ENCODE measurements at regions not wholly inside any gene's neighbourhood (a gene's known extent, or its start where the extent isn't known, plus 50 kb on each side); places are given as distances from the start of the nearest gene placed in this dataset.
A peak's percentile ranks its signal among the peaks of the same experiment; 100 is the strongest.

GRCh38 chr11:97354026-97354425 is 964.2 kb downstream of the JRKL start:
- Histone ChIP-seq H2AFZ (replicated peaks) (no peak overlapping the region), H3F3A (ENCODE audit: low read depth) (no peaks in the 10 kb centered on the region), H3K4me1 (peaks cover 7% of the 10 kb centered on the region), H3K4me2 (no peak overlapping the region), H3K79me2 (ENCODE audit: low read depth) (no peaks in the 10 kb centered on the region), H3K36me3 (no peaks in the 10 kb centered on the region), H3K4me3 (no peak overlapping the region), H3K27me3 (no peaks in the 10 kb centered on the region), H3K9ac (no peak overlapping the region), H3K27ac (no peak overlapping the region), H3K9me3 (ENCODE audit: low read depth) (no peaks in the 10 kb centered on the region), H4K20me1 (ENCODE audit: low read depth) (no peaks in the 10 kb centered on the region)
- DNase-seq (ENCODE audit: low spot score), result no peak
- peaks cover 14% of the 10 kb centered on the region for H3K4me1 Mint-ChIP-seq
- H3K9me3 Mint-ChIP-seq, result no peaks in the 10 kb centered on the region
- H3K27me3 Mint-ChIP-seq (ENCODE audit: insufficient read depth, low read depth), result no peaks in the 10 kb centered on the region
- H3K4me3 Mint-ChIP-seq, result no peak overlapping the region
- TF ChIP-seq EZH2phosphoT487 (IDR thresholded peaks at IDR 0.05), result no peak
- no peak for TF ChIP-seq EZH2 (IDR thresholded peaks at IDR 0.05)
- TF ChIP-seq CTCF (IDR thresholded peaks at IDR 0.05), result no peak
- no peak overlapping the region for H3K27ac Mint-ChIP-seq
- no peaks in the 10 kb centered on the region for H3K36me3 Mint-ChIP-seq

DNA sequence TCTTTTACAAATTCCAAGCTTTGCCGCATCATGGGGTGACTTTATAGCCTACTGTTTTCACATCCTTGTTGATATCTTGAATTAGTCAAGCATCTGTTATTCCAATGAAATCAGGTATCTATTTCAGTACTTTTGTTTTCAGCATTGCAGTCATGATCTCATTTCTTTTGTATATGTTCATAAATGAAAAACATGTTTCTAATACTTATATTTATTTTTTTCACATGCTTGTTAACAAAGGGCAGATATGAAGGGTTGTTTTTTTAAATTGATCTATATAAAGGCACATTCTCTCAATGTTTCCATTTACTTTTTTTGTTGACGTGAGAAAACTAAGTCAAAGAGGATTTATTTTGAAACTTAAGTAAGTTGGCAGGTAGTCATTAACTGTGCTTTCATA is 964.8 kb downstream of the JRKL start:
- H3K4me1 Mint-ChIP-seq, result peaks cover 14% of the 10 kb centered on the region
- Histone ChIP-seq H3K27me3 (no peaks in the 10 kb centered on the region), H3K4me3 (no peak overlapping the region), H3K4me1 (peaks cover 7% of the 10 kb centered on the region), H3F3A (ENCODE audit: low read depth) (no peaks in the 10 kb centered on the region), H3K9ac (no peak overlapping the region), H4K20me1 (ENCODE audit: low read depth) (no peaks in the 10 kb centered on the region), H3K4me2 (no peak overlapping the region), H3K27ac (no peak overlapping the region), H2AFZ (replicated peaks) (no peak overlapping the region), H3K36me3 (no peaks in the 10 kb centered on the region), H3K9me3 (ENCODE audit: low read depth) (no peaks in the 10 kb centered on the region), H3K79me2 (ENCODE audit: low read depth) (no peaks in the 10 kb centered on the region)
- H3K27ac Mint-ChIP-seq, result no peak overlapping the region
- no peak for DNase-seq (ENCODE audit: low spot score)
- no peaks in the 10 kb centered on the region for H3K27me3 Mint-ChIP-seq (ENCODE audit: insufficient read depth, low read depth)
- TF ChIP-seq CTCF (IDR thresholded peaks at IDR 0.05), result no peak
- no peak for TF ChIP-seq EZH2phosphoT487 (IDR thresholded peaks at IDR 0.05)
- TF ChIP-seq EZH2 (IDR thresholded peaks at IDR 0.05), result no peak
- no peaks in the 10 kb centered on the region for H3K9me3 Mint-ChIP-seq
- no peak overlapping the region for H3K4me3 Mint-ChIP-seq
- H3K36me3 Mint-ChIP-seq, result no peaks in the 10 kb centered on the region

GRCh38 chr11:97355230-97355629 is 965.4 kb downstream of the JRKL start:
- no peaks in the 10 kb centered on the region for H3K27me3 ChIP-seq
- no peak for DNase-seq (ENCODE audit: low spot score)
- no peak overlapping the region for H3K4me3 ChIP-seq
- H3K9ac ChIP-seq, result no peak overlapping the region
- no peak overlapping the region for H2AFZ ChIP-seq (replicated peaks)
- no peak overlapping the region for H3K27ac ChIP-seq
- H3K36me3 Mint-ChIP-seq, result no peaks in the 10 kb centered on the region
- H3K4me2 ChIP-seq, result no peak overlapping the region
- H3K4me3 Mint-ChIP-seq, result no peak overlapping the region
- H4K20me1 ChIP-seq (ENCODE audit: low read depth), result no peaks in the 10 kb centered on the region
- H3K27me3 Mint-ChIP-seq (ENCODE audit: insufficient read depth, low read depth), result no peaks in the 10 kb centered on the region
- H3K9me3 Mint-ChIP-seq, result no peaks in the 10 kb centered on the region
- H3K79me2 ChIP-seq (ENCODE audit: low read depth), result no peaks in the 10 kb centered on the region
- no peak overlapping the region for H3K27ac Mint-ChIP-seq
- H3K9me3 ChIP-seq (ENCODE audit: low read depth), result no peaks in the 10 kb centered on the region
- H3K4me1 Mint-ChIP-seq, result peaks cover 14% of the 10 kb centered on the region
- TF ChIP-seq CTCF (IDR thresholded peaks at IDR 0.05) (no peak), EZH2 (IDR thresholded peaks at IDR 0.05) (no peak), EZH2phosphoT487 (IDR thresholded peaks at IDR 0.05) (no peak)
- H3K36me3 ChIP-seq, result no peaks in the 10 kb centered on the region
- H3K4me1 ChIP-seq, result peaks cover 7% of the 10 kb centered on the region
- H3F3A ChIP-seq (ENCODE audit: low read depth), result no peaks in the 10 kb centered on the region

DNA sequence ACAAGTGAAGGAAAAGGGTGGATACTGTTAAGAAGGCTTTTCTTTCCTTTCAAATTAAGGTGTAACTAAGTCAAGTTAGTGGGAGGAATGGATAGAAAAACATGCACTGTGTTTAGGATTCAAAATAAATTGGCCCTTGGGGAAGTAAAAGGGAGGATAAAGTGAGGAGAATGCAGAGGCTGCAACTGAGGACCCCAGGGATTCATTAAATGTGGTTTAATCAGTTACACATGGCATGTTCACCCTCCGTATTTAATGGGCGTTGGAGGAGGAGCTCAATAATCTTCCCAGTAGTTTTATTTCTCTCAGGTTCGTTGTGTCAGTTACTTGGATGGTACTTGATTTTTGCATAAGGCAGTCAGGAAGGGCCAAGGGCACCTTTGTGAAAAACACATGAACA is 966.3 kb downstream of the JRKL start:
- Histone ChIP-seq H3K27ac (no peak overlapping the region), H3K4me2 (no peak overlapping the region), H3K4me1 (peaks cover 7% of the 10 kb centered on the region), H3K9me3 (ENCODE audit: low read depth) (no peaks in the 10 kb centered on the region), H3K4me3 (no peak overlapping the region), H3K9ac (no peak overlapping the region), H3K36me3 (no peaks in the 10 kb centered on the region), H3K27me3 (no peaks in the 10 kb centered on the region), H4K20me1 (ENCODE audit: low read depth) (no peaks in the 10 kb centered on the region), H2AFZ (replicated peaks) (peak overlapping the region; percentile 63), H3F3A (ENCODE audit: low read depth) (no peaks in the 10 kb centered on the region), H3K79me2 (ENCODE audit: low read depth) (no peaks in the 10 kb centered on the region)
- no peaks in the 10 kb centered on the region for H3K36me3 Mint-ChIP-seq
- H3K27me3 Mint-ChIP-seq (ENCODE audit: insufficient read depth, low read depth), result no peaks in the 10 kb centered on the region
- no peak for DNase-seq (ENCODE audit: low spot score)
- peaks cover 14% of the 10 kb centered on the region for H3K4me1 Mint-ChIP-seq
- H3K9me3 Mint-ChIP-seq, result no peaks in the 10 kb centered on the region
- no peak overlapping the region for H3K27ac Mint-ChIP-seq
- no peak for TF ChIP-seq EZH2 (IDR thresholded peaks at IDR 0.05)
- TF ChIP-seq EZH2phosphoT487 (IDR thresholded peaks at IDR 0.05), result no peak
- no peak for TF ChIP-seq CTCF (IDR thresholded peaks at IDR 0.05)
- no peak overlapping the region for H3K4me3 Mint-ChIP-seq
